MG63 (cell line): ENCODE measurements at regions not wholly inside any gene's neighbourhood (a gene's known extent, or its start where the extent isn't known, plus 50 kb on each side); places are given as distances from the start of the nearest gene placed in this dataset.

Experiments
- DNase-seq: peaks from one replicate; pipeline ENCODE4 v3.0.0-alpha.2; 2020
- H3K27me3 ChIP-seq: fragments of 250-450 bp; sonication (Bioruptor Pico); 2 replicates; pipeline ENCODE4 v1.5.1; 2020; ENCODE audit warnings: mild to moderate bottlenecking, moderate library complexity
- H3K36me3 ChIP-seq: fragments of 250-450 bp; sonication (Bioruptor Pico); 2 replicates; pipeline ENCODE4 v1.5.1; 2020; ENCODE audit warnings: mild to moderate bottlenecking, moderate library complexity
- H3K4me3 ChIP-seq: fragments of 250-450 bp; sonication (Bioruptor Pico); 2 replicates; pipeline ENCODE4 v1.5.1; 2020; ENCODE audit warnings: mild to moderate bottlenecking, moderate library complexity
- H3K9me3 ChIP-seq: fragments of 250-450 bp; sonication (Bioruptor Pico); 2 replicates; pipeline ENCODE4 v1.5.1; 2020; ENCODE audit warnings: mild to moderate bottlenecking, moderate library complexity

DNA sequence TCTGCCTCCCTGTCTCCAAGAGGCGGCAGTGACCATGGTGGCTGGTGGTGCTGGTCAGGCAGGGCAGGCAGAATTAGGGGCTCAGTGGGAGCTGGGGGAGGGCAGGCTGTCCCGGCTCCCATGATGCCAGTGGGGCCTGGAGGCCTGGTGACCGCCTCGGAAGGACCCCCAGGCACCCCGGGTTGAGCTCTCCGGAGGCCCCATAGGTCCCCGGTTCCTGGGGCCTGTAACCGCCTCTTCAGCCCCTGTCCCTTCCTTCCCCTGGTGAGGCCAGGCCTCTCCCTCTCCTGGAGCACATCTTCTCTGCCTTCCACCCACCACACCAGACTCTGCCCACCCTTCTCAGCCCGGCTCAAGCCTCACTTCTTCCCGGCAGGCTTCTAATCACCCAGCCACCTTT, 117.7 kb upstream of the GSC start:
- no peaks in the 10 kb centered on the region for H3K36me3 ChIP-seq
- H3K27me3 ChIP-seq: no peaks in the 10 kb centered on the region
- no peak overlapping the region for H3K4me3 ChIP-seq
- DNase-seq: no peak
- no peaks in the 10 kb centered on the region for H3K9me3 ChIP-seq

DNA sequence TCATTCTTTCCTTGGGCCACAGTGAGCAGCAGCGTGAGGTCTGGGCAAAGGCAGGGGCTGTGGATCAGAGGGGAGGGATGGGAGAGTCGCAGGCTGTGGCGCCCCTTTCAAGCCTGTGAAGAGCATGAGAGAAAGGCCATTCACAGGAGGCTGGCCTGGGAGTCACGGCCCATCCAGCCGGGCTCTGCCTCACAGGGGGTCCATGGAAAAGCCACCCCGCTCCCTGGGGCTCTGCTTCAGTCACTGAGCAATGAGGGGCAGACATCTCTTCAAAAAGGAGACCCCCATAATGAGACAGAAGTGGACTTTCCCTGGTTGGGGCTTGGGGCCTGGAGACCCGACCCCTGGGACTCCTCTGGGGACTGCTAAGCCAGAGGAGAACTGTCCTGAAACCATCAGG, 117.0 kb upstream of the GSC start:
- H3K27me3 ChIP-seq: no peaks in the 10 kb centered on the region
- no peak overlapping the region for H3K4me3 ChIP-seq
- no peaks in the 10 kb centered on the region for H3K9me3 ChIP-seq
- no peaks in the 10 kb centered on the region for H3K36me3 ChIP-seq
- no peak for DNase-seq

DNA sequence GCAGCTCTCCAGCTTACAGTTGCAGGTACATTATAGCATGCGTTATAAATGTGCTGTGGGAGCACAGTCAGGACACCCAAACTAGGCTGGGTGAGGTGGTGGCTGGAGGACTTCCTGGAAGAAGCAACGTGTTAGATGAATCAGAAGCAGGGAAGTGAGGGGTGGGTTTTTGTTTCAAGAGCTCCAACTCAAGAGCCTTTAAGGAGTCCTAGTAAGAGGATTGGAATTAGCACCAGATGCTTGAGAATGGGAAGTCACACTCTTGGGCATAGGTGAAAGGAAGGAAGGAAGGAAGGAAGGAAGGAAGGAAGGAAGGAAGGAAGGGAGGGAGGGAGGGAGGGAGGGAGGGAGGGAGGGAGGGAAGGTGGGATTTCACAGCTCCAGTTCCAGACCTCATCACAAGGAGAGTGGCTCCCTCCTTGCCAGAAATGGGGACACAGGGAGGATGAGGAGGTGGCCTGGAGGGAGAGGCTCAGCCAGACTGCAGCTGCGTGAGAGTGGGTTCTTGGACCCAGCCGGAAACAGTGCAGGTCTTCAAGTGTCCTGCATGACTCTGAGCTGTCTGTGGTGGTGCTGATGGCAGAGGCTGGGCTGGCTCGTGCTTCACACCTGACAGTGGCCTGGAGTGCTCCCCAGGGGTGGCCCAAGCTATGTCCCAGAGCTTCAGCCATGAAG, 115.7 kb upstream of the GSC start:
- no peak overlapping the region for H3K4me3 ChIP-seq
- no peaks in the 10 kb centered on the region for H3K27me3 ChIP-seq
- H3K9me3 ChIP-seq: no peaks in the 10 kb centered on the region
- DNase-seq: no peak
- no peaks in the 10 kb centered on the region for H3K36me3 ChIP-seq

DNA sequence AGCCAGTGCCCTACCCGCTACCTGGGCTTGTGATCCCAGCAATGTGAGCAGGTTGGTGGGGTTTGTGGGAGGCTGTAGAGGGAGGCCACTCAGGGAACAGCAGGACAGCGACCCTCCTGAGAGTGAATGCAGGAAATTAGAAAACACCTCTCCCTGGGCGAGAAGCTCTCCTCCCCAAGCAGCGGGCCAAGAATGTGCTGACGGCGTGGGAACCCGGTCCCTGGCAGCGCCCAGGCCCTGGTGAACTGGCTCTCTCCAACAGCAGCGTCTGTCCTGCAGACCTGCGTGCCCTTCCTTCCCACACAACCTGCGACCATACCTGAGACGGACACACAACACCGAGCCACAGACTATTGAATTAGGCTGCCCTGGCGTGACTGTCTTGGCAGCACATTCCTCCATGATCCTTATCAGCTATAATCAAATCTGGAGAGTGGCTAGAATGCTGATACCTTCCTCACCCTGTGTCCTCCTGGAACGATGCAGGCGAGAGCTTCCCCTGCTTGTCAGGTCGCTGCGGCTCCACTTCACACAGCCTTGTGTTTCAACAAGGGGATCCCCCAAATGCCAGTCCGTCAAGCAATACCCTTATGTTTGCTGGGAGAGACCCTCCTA, 114.8 kb upstream of the GSC start:
- Histone ChIP-seq H3K4me3 (no peak overlapping the region), H3K27me3 (no peaks in the 10 kb centered on the region), H3K36me3 (no peaks in the 10 kb centered on the region), H3K9me3 (no peaks in the 10 kb centered on the region)
- no peak for DNase-seq

DNA sequence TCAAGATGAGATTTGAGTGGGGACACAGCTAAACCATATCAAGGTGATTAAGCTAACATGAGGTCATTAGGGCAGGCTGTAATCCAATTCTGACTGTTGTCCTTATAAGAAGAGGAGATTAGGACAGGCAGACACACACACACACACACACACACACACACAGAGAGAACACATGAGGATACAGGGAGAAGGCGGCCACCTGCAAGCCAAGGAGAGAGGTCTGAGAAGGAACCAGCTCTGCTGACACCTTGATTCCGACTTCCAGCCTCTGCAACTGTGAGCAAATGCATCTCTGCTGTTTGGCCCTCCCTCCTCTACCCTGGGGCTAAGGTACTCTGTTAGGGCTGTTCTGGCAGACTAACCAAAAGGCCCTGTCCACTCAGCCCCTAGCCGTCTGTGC, 112.5 kb upstream of the GSC start:
- no peak for DNase-seq
- Histone ChIP-seq H3K4me3 (no peak overlapping the region), H3K27me3 (no peaks in the 10 kb centered on the region), H3K36me3 (no peaks in the 10 kb centered on the region), H3K9me3 (no peaks in the 10 kb centered on the region)

DNA sequence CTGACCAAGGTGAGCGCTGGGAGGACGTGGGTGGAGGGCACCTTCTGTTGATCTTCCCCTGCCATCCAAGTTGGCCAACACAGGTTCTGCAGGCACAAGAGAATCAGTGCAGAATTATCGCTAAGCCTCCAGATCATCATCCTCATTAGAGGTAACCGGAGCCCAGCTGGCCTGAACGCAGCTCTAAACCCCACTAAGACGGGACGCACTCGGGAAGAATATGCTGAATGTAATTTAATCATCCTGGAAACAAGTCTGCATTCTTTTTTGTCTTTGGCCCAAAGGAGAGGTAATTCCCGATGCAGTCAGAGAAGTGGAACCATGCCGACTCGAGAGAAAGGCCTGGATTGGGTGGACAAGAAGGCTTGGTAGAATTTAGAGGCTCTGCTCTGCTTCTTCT, 111.0 kb upstream of the GSC start:
- DNase-seq: no peak
- H3K27me3 ChIP-seq: no peaks in the 10 kb centered on the region

DNA sequence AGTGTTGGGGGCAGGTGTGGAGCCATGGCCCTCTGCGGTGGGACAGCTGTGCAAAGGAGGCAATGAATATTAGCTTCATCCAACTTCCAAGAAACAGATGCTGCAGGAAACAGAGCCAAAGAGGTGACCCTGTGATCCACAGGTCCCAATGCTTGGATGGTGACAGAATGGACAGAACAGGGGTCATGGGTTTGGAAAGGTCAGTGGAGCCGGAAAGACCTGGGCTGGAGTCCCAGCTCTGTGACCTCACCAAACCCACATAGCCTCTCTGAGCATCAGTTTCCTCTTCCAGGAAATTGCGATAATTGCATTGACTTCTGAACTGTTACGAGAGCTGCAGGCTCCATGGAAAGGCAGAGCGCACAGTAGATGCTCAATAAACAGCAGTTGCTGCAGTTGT, 110.2 kb upstream of the GSC start:
- H3K9me3 ChIP-seq: no peaks in the 10 kb centered on the region
- no peak overlapping the region for H3K4me3 ChIP-seq
- H3K27me3 ChIP-seq: no peaks in the 10 kb centered on the region
- DNase-seq: no peak
- no peaks in the 10 kb centered on the region for H3K36me3 ChIP-seq

More for the DNA sequence above, 111.0 kb upstream of the GSC start:
- H3K9me3 ChIP-seq: no peaks in the 10 kb centered on the region
- no peak overlapping the region for H3K4me3 ChIP-seq
- H3K36me3 ChIP-seq: no peaks in the 10 kb centered on the region

DNA sequence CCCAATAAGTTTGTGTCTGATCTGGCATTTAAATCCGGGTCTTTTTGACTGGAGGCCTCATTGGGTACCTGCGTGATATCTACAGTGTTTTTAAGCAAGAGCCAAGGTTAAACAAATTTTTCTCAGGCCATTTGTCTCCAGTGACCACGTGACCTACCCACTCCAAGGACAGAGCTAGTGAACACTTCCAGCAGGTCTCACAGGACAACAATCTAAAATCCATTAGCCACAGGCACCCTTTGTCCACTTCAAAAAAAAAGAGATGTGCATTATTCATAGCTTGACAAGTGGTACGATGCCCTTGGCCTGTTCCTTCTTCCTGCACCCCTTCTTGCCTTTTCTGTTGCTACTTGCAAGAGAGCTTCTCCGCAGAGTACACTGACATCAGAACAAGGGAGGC, 109.6 kb upstream of the GSC start:
- DNase-seq: no peak
- Histone ChIP-seq H3K27me3 (no peaks in the 10 kb centered on the region), H3K9me3 (no peaks in the 10 kb centered on the region), H3K4me3 (no peak overlapping the region), H3K36me3 (no peaks in the 10 kb centered on the region)

DNA sequence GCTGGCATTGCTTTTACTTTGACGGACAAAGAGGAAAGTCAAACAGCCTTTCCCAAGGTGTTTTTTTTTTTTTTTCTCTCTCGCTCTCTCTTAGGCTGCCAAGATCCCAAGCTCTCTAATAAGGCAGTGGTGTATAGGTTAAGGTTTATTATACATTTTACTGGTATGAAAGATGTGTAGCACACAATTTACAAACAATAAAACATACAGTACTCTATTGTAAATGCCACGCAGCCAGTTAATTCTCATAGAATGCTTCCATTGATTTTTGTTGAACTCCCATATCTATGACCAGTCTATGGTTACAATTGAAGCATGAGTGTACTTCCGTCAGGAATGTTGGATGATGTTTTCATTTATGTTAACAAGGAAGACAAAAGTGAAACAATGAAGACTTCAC, 106.4 kb upstream of the GSC start:
- no peak overlapping the region for H3K4me3 ChIP-seq
- DNase-seq: no peak
- H3K9me3 ChIP-seq: no peaks in the 10 kb centered on the region
- H3K27me3 ChIP-seq: no peaks in the 10 kb centered on the region
- no peaks in the 10 kb centered on the region for H3K36me3 ChIP-seq

DNA sequence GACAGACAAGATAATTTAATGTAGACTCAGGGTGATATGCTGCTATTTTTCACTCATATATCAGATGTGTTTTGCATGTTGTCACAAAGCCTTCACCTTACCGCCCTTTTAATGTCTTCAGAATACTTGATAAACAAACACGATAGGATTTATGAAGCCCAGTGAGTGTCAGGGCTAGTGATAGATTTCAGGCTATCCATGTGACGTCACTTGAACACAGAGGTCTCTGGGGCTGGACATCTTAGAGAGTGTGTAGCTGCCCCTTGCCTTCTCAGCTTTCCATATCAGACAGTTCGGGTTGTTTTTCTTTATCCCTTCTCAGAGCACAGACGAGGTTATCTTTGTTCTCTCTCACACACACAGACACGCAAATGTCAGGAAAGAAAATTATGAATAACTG, 105.3 kb upstream of the GSC start:
- Histone ChIP-seq H3K27me3 (no peaks in the 10 kb centered on the region), H3K36me3 (no peaks in the 10 kb centered on the region), H3K4me3 (no peak overlapping the region), H3K9me3 (no peaks in the 10 kb centered on the region)
- no peak for DNase-seq

DNA sequence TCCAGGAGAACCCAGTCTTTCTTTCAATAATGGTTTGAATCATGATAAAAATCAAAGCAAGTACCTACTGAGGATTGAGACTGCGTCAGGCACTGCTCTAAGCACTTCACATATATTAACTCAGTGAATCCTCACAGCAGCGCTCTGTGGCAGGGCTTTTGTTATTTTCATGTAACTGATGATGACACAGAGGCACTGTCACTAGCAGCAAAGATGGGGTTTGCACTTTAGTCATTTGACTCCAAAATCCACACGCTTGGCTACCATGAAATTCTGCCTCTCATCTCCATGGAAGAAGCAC, 98.8 kb upstream of the GSC start:
- H3K4me3 ChIP-seq: no peak overlapping the region
- H3K9me3 ChIP-seq: no peaks in the 10 kb centered on the region
- DNase-seq: no peak
- H3K27me3 ChIP-seq: no peaks in the 10 kb centered on the region
- H3K36me3 ChIP-seq: no peaks in the 10 kb centered on the region

DNA sequence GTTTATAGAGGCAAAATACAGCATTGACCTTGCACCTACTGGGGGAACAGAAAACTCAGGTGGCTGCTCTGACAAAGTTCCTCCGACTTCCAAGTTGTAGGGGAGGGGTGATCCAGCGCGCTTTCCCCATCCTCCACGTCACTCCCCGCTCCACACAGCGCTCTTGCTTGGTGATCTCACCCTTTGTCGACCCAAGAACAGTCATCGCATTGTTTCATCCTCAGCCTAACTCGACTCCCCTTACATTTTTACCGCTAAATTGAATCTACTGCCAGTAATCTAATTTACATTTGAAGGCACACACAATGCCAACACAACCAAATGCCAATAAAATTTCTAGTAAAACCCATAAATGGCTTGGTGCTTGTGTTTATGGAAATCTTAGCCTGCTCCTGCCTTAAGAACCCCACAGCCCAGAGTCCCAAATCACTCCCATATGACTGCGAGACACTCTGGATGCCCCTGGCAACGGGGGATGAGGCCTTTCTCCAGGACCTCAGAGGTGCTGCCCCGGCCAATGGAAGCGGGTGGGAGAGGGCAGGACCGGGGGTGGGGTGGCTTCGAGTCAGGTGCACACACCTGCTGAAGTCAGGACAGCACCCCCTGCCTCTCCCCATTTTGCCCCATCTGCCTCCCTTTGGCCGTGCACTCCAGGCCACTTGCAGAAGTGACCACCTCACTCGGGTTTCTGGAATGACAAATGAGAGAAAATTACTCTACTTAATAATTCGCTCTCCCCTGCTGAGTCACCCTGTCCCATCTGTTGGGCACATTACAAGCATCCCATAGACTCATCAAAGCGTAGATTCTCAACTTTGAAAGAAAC, 98.2 kb upstream of the GSC start:
- Histone ChIP-seq H3K9me3 (no peaks in the 10 kb centered on the region), H3K27me3 (no peaks in the 10 kb centered on the region), H3K36me3 (no peaks in the 10 kb centered on the region), H3K4me3 (no peak overlapping the region)
- DNase-seq: peak; percentile 47

DNA sequence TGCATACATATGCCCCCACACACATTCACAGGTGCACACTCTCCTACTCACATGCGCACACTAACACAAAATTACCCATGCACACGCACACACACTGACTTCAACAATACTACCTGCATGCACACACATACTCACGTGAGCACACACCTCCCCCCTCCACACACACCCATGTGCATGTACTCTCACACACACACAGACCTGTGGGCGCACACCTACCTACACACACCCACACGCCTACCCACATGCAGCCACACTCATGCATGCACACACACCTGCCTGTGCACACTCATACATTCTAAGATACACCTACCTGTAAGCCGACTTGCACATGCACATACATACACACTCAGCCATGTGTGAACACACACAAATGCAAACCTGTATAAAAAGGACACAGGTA, 97.3 kb upstream of the GSC start:
- H3K9me3 ChIP-seq: no peaks in the 10 kb centered on the region
- no peaks in the 10 kb centered on the region for H3K27me3 ChIP-seq
- H3K36me3 ChIP-seq: no peaks in the 10 kb centered on the region
- no peak overlapping the region for H3K4me3 ChIP-seq
- no peak for DNase-seq

DNA sequence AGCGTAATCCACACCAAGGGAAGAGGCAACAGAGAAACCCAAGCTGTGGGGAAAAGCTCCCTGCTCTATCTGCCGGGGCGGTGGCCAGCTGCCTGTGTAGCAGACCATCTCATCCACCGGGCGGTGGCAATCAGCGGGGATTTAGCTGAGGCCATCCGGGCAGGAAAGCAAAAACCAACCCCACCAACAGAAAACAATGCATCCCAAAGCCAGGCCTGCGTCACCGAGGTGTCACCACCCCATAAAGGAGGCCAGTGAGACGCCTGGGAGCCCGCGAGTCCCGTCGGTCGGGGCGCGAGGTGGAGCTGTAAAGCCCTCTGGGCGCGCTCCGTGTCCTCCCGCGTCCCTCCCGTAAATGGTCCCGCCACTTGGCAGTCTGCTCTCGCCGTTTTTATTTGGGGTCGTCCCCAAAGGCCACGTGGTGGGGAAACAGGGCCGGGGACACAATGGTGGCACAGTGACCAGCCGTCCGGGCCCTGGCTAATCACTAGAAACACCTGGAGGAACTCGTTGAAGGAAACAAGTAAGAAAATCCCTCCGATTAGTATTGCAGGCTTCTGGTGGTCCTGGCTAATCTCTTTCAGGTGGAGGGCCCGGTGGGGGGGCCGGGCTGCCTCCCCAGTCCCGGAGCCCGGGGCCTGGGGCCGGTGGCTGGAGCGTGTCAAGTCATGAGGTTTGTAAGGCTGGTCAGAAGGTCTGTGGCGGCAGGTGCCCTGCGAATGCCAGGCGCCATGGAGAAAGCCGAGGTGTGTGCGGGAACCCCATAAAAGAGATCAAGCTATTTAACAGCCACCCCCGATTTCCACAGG, 94.7 kb upstream of the GSC start:
- Histone ChIP-seq H3K4me3 (no peak overlapping the region), H3K27me3 (no peaks in the 10 kb centered on the region), H3K36me3 (no peaks in the 10 kb centered on the region), H3K9me3 (no peaks in the 10 kb centered on the region)
- DNase-seq: no peak

DNA sequence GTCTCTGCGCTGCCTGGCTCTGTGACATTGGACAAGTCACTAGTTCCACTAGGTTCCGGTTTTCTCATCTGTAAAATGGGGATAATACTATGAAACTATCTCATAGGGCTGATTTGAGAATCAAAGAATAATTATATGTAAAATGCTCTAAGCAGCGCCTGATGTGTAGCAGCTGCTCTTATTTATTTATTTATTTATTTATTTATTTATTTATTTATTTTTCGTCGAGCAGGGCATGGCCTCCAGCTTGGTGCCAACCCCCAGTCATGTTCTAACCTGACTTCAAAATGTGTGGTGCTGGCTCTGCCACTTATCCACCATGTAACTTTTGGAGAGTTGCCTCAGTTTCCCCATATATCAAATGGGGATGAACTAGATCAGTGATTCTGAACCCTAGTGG, 93.5 kb upstream of the GSC start:
- Histone ChIP-seq H3K9me3 (no peaks in the 10 kb centered on the region), H3K36me3 (no peaks in the 10 kb centered on the region), H3K4me3 (no peak overlapping the region), H3K27me3 (no peaks in the 10 kb centered on the region)
- DNase-seq: no peak

DNA sequence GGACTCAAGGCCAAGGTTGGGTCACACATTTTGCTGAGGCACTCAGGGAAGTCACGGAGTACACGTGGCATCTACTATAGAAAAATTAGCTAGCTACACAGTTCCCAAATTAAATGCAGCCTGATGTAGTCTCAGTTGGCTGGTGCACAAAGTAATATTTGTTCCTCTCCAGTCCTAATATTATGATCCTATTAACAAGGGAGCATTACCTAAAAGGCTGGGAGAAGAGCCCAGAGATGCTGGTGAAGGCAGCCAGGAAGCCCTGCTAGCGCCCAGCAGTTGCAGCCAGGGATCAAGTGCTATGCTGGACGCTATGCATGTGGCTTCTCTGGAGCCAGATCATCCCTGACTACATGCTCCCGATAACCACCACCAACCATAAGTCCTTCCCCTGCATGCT, 88.0 kb upstream of the GSC start:
- no peak overlapping the region for H3K4me3 ChIP-seq
- H3K9me3 ChIP-seq: no peaks in the 10 kb centered on the region
- H3K27me3 ChIP-seq: no peaks in the 10 kb centered on the region
- H3K36me3 ChIP-seq: no peaks in the 10 kb centered on the region
- DNase-seq: no peak

DNA sequence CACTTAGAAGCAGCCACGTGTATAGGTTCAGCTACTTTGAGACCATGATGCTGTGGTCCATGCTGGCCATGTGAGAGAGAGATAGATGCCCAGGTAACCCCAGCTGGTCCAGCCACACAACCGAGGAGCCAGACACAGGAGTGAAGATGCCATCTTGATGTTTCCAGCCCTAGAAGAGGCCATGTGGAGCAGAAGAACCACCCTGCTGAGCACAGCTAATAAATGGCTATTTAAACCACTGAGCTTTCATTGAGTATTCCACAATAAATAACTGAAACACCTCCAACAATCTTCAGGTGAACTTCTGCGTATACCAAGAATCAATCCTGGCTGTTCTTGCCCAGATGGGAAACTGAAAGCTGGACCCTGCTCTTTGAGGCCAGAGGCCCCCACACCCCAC, 84.0 kb upstream of the GSC start:
- no peaks in the 10 kb centered on the region for H3K27me3 ChIP-seq
- H3K36me3 ChIP-seq: no peaks in the 10 kb centered on the region
- H3K4me3 ChIP-seq: no peak overlapping the region
- no peaks in the 10 kb centered on the region for H3K9me3 ChIP-seq
- no peak for DNase-seq
